SKM-1 (cell line): ENCODE measurements at regions not wholly inside any gene's neighbourhood (a gene's known extent, or its start where the extent isn't known, plus 50 kb on each side); places are given as distances from the start of the nearest gene placed in this dataset.

Experiments used
- DNase-seq: peaks from one replicate; lab custom pipeline; 2025; ENCODE audit not compliant: unreplicated experiment; lab: John Stamatoyannopoulos, UW

GRCh38 chr16:85548375-85548774, 64.7 kb upstream of the GSE1 start:
- DNase-seq: no peak

GRCh38 chr16:85549766-85550421, 63.2 kb upstream of the GSE1 start:
- DNase-seq: no peak

- DNase-seq: no peak
Measured at GRCh38 chr16:85550422-85550864, 62.7 kb upstream of the GSE1 start.

- DNase-seq: no peak
Measured at GRCh38 chr16:85550953-85551924, 61.9 kb upstream of the GSE1 start.

- no peak for DNase-seq
Measured at GRCh38 chr16:85552980-85553435, 60.1 kb upstream of the GSE1 start.

GRCh38 chr16:85553436-85554113, 59.5 kb upstream of the GSE1 start:
- peak; percentile 69 for DNase-seq

- DNase-seq: peak; percentile 89
Measured at GRCh38 chr16:85554114-85554888, 58.8 kb upstream of the GSE1 start.

- DNase-seq: peak; percentile 51
Measured at GRCh38 chr16:85554889-85555718, 58.0 kb upstream of the GSE1 start.

- DNase-seq: no peak
Measured at GRCh38 chr16:85555719-85556455, 57.2 kb upstream of the GSE1 start.

- peak; percentile 40 for DNase-seq
Measured at GRCh38 chr16:85556456-85557082, 56.6 kb upstream of the GSE1 start.

- no peak for DNase-seq
Measured at GRCh38 chr16:85557083-85557970, 55.8 kb upstream of the GSE1 start.

- DNase-seq: no peak
Measured at GRCh38 chr16:85557971-85558657, 55.0 kb upstream of the GSE1 start.

- DNase-seq: no peak
Measured at GRCh38 chr16:85560932-85561247, 52.2 kb upstream of the GSE1 start.

GRCh38 chr16:85561248-85562092, 51.7 kb upstream of the GSE1 start:
- no peak for DNase-seq

GRCh38 chr16:85562093-85562786, 50.9 kb upstream of the GSE1 start:
- DNase-seq: no peak

- DNase-seq: no peak
Measured at GRCh38 chr16:85563034-85563433, 50.1 kb upstream of the GSE1 start.
